ENCODE measurements at regions not wholly inside any gene's neighbourhood (a gene's known extent, or its start where the extent isn't known, plus 50 kb on each side); places are given as distances from the start of the nearest gene placed in this dataset.

DNA sequence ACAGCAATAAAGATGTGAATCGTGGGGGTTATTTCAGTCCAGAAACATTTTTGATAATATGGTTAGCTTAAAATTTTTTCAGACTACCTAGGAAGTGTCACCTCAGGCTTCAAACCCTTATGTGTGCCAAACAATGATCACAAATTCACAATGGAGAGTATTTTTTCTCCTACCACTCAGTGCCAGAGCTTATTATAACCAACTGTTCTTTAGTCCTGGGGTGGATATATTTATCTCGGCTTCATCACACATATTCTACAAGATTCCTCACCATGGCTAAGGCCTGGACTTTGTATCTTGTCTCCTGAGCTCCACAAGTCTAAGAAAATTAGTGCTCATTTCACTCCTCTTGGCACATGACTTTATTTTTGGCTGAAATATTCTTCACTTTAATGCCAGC, 629.1 kb downstream of the RWDD3 start:
- 66% methylated on average over 2 of the region's 2 CpGs for WGBS
- DNase-seq (ENCODE audit: extremely low spot score) = no peak
- Histone ChIP-seq H3K9me3 (no peaks in the 10 kb centered on the region), H3K4me3 (no peak overlapping the region), H3K4me1 (no peaks in the 10 kb centered on the region), H3K27ac (replicated peaks in 1 of 4) (no peak overlapping the region), H3K36me3 (no peaks in the 10 kb centered on the region), H3K27me3 (no peaks in the 10 kb centered on the region)
- TF ChIP-seq POLR2AphosphoS5 (IDR thresholded peaks at IDR 0.05) (no peak), POLR2A (IDR thresholded peaks at IDR 0.05; ENCODE audit: low read depth) (no peak), EP300 (IDR thresholded peaks at IDR 0.05) (no peak)
- TF ChIP-seq, protein P1, sequence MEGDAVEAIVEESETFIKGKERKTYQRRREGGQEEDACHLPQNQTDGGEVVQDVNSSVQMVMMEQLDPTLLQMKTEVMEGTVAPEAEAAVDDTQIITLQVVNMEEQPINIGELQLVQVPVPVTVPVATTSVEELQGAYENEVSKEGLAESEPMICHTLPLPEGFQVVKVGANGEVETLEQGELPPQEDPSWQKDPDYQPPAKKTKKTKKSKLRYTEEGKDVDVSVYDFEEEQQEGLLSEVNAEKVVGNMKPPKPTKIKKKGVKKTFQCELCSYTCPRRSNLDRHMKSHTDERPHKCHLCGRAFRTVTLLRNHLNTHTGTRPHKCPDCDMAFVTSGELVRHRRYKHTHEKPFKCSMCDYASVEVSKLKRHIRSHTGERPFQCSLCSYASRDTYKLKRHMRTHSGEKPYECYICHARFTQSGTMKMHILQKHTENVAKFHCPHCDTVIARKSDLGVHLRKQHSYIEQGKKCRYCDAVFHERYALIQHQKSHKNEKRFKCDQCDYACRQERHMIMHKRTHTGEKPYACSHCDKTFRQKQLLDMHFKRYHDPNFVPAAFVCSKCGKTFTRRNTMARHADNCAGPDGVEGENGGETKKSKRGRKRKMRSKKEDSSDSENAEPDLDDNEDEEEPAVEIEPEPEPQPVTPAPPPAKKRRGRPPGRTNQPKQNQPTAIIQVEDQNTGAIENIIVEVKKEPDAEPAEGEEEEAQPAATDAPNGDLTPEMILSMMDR (IDR thresholded peaks at IDR 0.05) = no peak
- intact Hi-C loops (cut with DNase I) = no loop called here

DNA sequence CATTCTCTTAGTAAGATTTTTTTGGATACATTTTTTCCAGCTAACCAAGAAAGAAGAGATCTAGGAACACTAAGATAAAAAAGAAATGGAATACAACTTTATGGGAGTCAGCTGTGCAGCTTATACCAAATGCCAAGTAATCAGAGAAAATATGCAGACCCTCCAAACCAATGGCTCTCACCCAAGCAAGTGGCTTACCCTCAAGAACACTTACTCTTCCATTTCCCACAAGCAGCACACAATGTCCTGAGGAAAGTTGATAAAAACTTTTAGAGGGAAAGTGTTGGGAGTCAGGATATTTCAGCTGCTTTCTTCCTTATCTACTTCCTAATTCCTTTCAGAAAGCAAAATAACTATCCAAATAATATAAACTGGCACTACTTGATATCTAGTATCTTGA, 631.8 kb downstream of the RWDD3 start:
- Histone ChIP-seq H3K27ac (replicated peaks in 1 of 4) (no peak overlapping the region), H3K9me3 (no peaks in the 10 kb centered on the region), H3K36me3 (no peaks in the 10 kb centered on the region), H3K27me3 (no peaks in the 10 kb centered on the region), H3K4me1 (no peaks in the 10 kb centered on the region), H3K4me3 (no peak overlapping the region)
- TF ChIP-seq, protein P1 (IDR thresholded peaks at IDR 0.05) = no peak
- TF ChIP-seq POLR2A (IDR thresholded peaks at IDR 0.05; ENCODE audit: low read depth) (no peak), POLR2AphosphoS5 (IDR thresholded peaks at IDR 0.05) (no peak), EP300 (IDR thresholded peaks at IDR 0.05) (no peak)
- intact Hi-C loops (cut with DNase I) = no loop called here
- DNase-seq (ENCODE audit: extremely low spot score) = no peak

DNA sequence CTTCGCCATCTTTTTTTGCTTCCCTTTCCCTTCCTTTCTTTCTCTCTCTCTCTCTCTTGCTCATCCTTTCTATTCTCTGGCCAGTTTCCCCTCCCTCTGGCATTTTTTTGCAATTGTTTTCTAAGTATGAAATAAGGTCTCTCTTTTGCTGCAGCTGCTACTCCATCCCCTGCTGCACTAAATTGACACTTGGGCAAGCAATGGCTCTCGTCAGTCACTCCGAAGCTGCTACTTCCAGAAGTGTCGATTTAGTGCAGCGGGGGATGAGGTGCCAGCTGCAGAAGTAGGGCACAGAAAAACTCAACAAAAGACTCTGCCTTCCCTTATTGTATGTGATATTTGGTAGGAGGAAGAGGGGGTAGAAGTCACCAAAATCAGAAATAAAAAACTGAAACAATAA, 642.3 kb downstream of the RWDD3 start:
- no peaks in the 10 kb centered on the region for H3K27me3 ChIP-seq
- no peaks in the 10 kb centered on the region for H3K4me1 ChIP-seq
- no peak for TF ChIP-seq EP300 (IDR thresholded peaks at IDR 0.05)
- TF ChIP-seq, protein P1 (IDR thresholded peaks at IDR 0.05) = no peak
- no peak for TF ChIP-seq POLR2AphosphoS5 (IDR thresholded peaks at IDR 0.05)
- TF ChIP-seq POLR2A (IDR thresholded peaks at IDR 0.05; ENCODE audit: low read depth) = no peak
- no peak for DNase-seq (ENCODE audit: extremely low spot score)
- H3K9me3 ChIP-seq = no peaks in the 10 kb centered on the region
- H3K4me3 ChIP-seq = no peak overlapping the region
- WGBS = 77% methylated on average over 5 of the region's 5 CpGs
- intact Hi-C loops (cut with DNase I) = no loop called here
- H3K36me3 ChIP-seq = no peaks in the 10 kb centered on the region
- no peak overlapping the region for H3K27ac ChIP-seq (replicated peaks in 1 of 4)

DNA sequence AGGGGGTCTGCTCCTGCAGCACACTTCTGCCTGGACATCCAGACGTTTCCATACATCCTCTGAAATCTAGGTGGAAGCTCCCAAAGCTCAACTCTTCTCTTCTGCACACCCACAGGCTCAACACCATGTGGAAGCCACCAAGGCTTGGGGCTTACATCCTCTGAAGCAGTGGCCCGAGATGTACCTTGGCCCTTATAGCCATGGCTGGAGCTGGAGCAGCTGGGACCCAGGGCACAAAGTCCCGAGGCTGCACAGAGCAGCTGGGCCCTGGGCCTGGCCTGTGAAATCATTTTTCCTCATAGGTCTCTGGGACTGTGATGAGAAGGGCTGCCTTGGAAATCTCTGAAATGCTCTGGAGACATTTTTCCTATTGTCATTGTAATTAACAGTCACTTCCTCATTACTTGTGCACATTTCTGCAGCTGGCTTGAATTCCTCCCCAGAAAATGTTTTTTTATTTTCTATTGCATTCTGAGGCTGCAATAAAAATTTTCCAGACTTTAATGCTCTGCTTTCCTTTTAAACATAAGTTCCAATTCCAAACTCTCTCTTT, 645.6 kb downstream of the RWDD3 start:
- no peaks in the 10 kb centered on the region for H3K9me3 ChIP-seq
- H3K36me3 ChIP-seq = no peaks in the 10 kb centered on the region
- intact Hi-C loops (cut with DNase I) = no loop called here
- H3K4me1 ChIP-seq = no peaks in the 10 kb centered on the region
- DNase-seq (ENCODE audit: extremely low spot score) = no peak
- no peaks in the 10 kb centered on the region for H3K27me3 ChIP-seq
- TF ChIP-seq POLR2AphosphoS5 (IDR thresholded peaks at IDR 0.05) = no peak
- 81% methylated on average over 3 of the region's 3 CpGs for WGBS
- no peak overlapping the region for H3K27ac ChIP-seq (replicated peaks in 1 of 4)
- no peak overlapping the region for H3K4me3 ChIP-seq

DNA sequence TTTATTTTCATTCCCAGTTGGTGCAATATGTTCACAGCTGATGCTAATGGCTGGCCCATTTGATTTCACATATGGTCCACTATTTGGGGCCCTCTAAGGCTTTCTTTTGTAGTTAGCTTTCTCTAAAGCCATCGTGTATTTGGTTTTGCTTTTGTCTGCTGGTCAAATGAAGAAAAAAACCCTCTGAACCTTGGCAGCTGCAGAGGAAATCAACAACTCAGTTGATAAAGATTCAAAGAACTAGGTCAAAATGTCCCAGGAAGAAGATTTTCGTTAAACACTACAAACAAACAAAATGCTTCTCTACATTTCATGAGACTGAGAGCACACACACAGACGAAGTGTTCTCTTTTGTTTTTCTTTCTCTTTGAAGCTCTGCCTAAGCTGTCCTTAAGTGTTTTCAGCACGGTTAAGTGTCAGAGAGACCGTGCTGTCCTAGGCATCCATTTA, 655.0 kb downstream of the RWDD3 start:
- Histone ChIP-seq H3K9me3 (no peaks in the 10 kb centered on the region), H3K27ac (replicated peaks in 1 of 4) (no peak overlapping the region), H3K4me3 (no peak overlapping the region), H3K4me1 (no peaks in the 10 kb centered on the region), H3K27me3 (no peaks in the 10 kb centered on the region), H3K36me3 (no peaks in the 10 kb centered on the region)
- intact Hi-C loops (cut with DNase I) = no loop called here
- no peak for DNase-seq (ENCODE audit: extremely low spot score)
- WGBS = 27% methylated on average over 5 of the region's 5 CpGs
- TF ChIP-seq, protein P1 (IDR thresholded peaks at IDR 0.05) = no peak
- TF ChIP-seq POLR2A (IDR thresholded peaks at IDR 0.05; ENCODE audit: low read depth) (no peak), EP300 (IDR thresholded peaks at IDR 0.05) (no peak), POLR2AphosphoS5 (IDR thresholded peaks at IDR 0.05) (no peak)
